B cell (primary cell): ENCODE measurements at regions not wholly inside any gene's neighbourhood (a gene's known extent, or its start where the extent isn't known, plus 50 kb on each side); places are given as distances from the start of the nearest gene placed in this dataset.

Source experiments
- EZH2 ChIP-seq: IDR thresholded peaks from 2 replicates; pipeline ENCODE4 v1.6.1; 2012; ENCODE audit warnings: borderline replicate concordance, low read depth, mild to moderate bottlenecking, moderate library complexity, low read length; ENCODE audit not compliant: insufficient read depth, poor library complexity, severe bottlenecking
- TF ChIP-seq, protein P1 (sequence below): fragments of 200-600 bp; IDR thresholded peaks from one replicate; pipeline ENCODE4 v1.8.0; 2022; ENCODE audit warnings: antibody characterized with exemption, mild to moderate bottlenecking

- TF ChIP-seq, protein P1, sequence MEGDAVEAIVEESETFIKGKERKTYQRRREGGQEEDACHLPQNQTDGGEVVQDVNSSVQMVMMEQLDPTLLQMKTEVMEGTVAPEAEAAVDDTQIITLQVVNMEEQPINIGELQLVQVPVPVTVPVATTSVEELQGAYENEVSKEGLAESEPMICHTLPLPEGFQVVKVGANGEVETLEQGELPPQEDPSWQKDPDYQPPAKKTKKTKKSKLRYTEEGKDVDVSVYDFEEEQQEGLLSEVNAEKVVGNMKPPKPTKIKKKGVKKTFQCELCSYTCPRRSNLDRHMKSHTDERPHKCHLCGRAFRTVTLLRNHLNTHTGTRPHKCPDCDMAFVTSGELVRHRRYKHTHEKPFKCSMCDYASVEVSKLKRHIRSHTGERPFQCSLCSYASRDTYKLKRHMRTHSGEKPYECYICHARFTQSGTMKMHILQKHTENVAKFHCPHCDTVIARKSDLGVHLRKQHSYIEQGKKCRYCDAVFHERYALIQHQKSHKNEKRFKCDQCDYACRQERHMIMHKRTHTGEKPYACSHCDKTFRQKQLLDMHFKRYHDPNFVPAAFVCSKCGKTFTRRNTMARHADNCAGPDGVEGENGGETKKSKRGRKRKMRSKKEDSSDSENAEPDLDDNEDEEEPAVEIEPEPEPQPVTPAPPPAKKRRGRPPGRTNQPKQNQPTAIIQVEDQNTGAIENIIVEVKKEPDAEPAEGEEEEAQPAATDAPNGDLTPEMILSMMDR: no peak
- no peak for TF ChIP-seq EZH2
Observed at GRCh38 chr5:29134418-29134817, 2059.1 kb upstream of the CDH6 start.
